ENCODE measurements at regions not wholly inside any gene's neighbourhood (a gene's known extent, or its start where the extent isn't known, plus 50 kb on each side); places are given as distances from the start of the nearest gene placed in this dataset.

DNA sequence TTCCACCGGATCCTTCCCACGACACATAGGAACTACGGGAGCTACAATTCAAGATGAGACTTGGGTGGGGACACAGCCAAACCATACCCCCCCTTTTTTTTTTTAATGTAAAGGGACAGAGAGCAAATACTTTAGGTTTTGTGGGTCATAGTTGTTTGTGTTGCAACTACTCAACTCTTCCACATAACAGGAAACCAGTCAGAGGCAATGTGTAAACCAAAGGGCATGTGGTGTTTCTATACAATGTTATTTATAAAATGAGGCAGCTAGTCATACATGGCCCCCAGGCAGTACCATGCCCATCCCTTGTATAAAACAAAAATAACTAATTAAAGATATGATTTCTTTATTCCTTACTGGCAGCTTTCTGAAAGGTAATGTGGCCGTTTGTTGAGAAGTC, 845.4 kb upstream of the ADAMTS5 start (continued):
- no peak for TF ChIP-seq ZNF23 (CRISPR knock-in tag; IDR thresholded peaks at IDR 0.05)
- no peak for TF ChIP-seq ZNF561 (CRISPR knock-in tag; conservative IDR thresholded peaks at IDR 0.05)
- TF ChIP-seq HMGXB4 (CRISPR knock-in tag; IDR thresholded peaks at IDR 0.05) = no peak
- TF ChIP-seq NR4A1 (CRISPR knock-in tag; IDR thresholded peaks at IDR 0.05) = no peak
- TF ChIP-seq NR4A1 (tag; IDR thresholded peaks at IDR 0.05) = no peak
- TF ChIP-seq MCM3 (IDR thresholded peaks at IDR 0.05) = no peak
- TF ChIP-seq, protein P1, sequence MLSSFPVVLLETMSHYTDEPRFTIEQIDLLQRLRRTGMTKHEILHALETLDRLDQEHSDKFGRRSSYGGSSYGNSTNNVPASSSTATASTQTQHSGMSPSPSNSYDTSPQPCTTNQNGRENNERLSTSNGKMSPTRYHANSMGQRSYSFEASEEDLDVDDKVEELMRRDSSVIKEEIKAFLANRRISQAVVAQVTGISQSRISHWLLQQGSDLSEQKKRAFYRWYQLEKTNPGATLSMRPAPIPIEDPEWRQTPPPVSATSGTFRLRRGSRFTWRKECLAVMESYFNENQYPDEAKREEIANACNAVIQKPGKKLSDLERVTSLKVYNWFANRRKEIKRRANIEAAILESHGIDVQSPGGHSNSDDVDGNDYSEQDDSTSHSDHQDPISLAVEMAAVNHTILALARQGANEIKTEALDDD (IDR thresholded peaks at IDR 0.05) = no peak

GRCh38 chr21:27808923-27809322, 842.0 kb upstream of the ADAMTS5 start:
- H3K4me2 ChIP-seq (ENCODE audit: insufficient read depth, low read length) = no peak overlapping the region
- no peak overlapping the region for H3K9ac ChIP-seq (ENCODE audit: insufficient read depth in 1 of 2, low read depth in 2 of 2, low read length in 2 of 2)
- POLR2A ChIA-PET = no interaction called here
- no peak overlapping the region for H2AFZ ChIP-seq (ENCODE audit: low read depth, low read length)
- H3K27me3 ChIP-seq (ENCODE audit: control insufficient read depth in 2 of 2, insufficient read depth in 2 of 2, low read length in 2 of 2) = no peaks in the 10 kb centered on the region
- intact Hi-C loops (cut with micrococcal nuclease) = no loop called here
- H4K20me1 ChIP-seq (replicated peaks; ENCODE audit: control insufficient read depth, insufficient read depth, low read length) = no peaks in the 10 kb centered on the region
- TF ChIP-seq NR2C1 (IDR thresholded peaks at IDR 0.05) (no peak), NR2C1 (tag; IDR thresholded peaks at IDR 0.05) (no peak), MTA1 (IDR thresholded peaks at IDR 0.05; ENCODE audit: borderline replicate concordance) (no peak), TCF15 (CRISPR knock-in tag; IDR thresholded peaks at IDR 0.05) (no peak), ILK (tag; IDR thresholded peaks at IDR 0.05; ENCODE audit: borderline replicate concordance, low read depth) (no peak), FIP1L1 (IDR thresholded peaks at IDR 0.05; ENCODE audit: low read depth, low read length, poor library complexity, severe bottlenecking) (no peak)
- TF ChIP-seq, protein P2, sequence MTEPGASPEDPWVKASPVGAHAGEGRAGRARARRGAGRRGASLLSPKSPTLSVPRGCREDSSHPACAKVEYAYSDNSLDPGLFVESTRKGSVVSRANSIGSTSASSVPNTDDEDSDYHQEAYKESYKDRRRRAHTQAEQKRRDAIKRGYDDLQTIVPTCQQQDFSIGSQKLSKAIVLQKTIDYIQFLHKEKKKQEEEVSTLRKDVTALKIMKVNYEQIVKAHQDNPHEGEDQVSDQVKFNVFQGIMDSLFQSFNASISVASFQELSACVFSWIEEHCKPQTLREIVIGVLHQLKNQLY (CRISPR knock-in tag; conservative IDR thresholded peaks at IDR 0.05) = no peak
- TF ChIP-seq, protein P3, sequence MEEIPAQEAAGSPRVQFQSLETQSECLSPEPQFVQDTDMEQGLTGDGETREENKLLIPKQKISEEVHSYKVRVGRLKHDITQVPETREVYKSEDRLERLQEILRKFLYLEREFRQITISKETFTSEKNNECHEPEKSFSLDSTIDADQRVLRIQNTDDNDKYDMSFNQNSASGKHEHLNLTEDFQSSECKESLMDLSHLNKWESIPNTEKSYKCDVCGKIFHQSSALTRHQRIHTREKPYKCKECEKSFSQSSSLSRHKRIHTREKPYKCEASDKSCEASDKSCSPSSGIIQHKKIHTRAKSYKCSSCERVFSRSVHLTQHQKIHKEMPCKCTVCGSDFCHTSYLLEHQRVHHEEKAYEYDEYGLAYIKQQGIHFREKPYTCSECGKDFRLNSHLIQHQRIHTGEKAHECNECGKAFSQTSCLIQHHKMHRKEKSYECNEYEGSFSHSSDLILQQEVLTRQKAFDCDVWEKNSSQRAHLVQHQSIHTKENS (CRISPR knock-in tag; IDR thresholded peaks at IDR 0.05) = no peak
- TF ChIP-seq, protein P4, sequence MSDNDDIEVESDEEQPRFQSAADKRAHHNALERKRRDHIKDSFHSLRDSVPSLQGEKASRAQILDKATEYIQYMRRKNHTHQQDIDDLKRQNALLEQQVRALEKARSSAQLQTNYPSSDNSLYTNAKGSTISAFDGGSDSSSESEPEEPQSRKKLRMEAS (CRISPR knock-in tag; IDR thresholded peaks at IDR 0.05) = no peak
- H3K4me1 ChIP-seq (replicated peaks in 1 of 2; ENCODE audit: control insufficient read depth in 2 of 2, insufficient read depth in 2 of 2, low read length in 2 of 2) = no peaks in the 10 kb centered on the region
- H3K9me3 ChIP-seq (replicated peaks; ENCODE audit: control insufficient read depth, insufficient read depth, low read depth, low read length) = peaks cover 4% of the 10 kb centered on the region; the same call in 1 of the 2 replicates
- H3K27ac ChIP-seq (ENCODE audit: extremely low read depth, low read depth, low read length) = no peak overlapping the region
- no peak for ATAC-seq
- BruUV-seq (replicated peaks) = no TSS peak
- CTCF ChIA-PET (ENCODE audit: low intra/inter-chr PET ratio) = no interaction called here
- no peak for DNase-seq (ENCODE audit: extremely low read depth in 1 of 4, low spot score in 3 of 4)
- no peaks in the 10 kb centered on the region for H3K79me2 ChIP-seq (ENCODE audit: control insufficient read depth, insufficient read depth, low read length)
- FAIRE-seq = no peak
- in situ Hi-C loops (cut with MboI) = no loop called here
- no peaks in the 10 kb centered on the region for H3K9me1 ChIP-seq (ENCODE audit: control insufficient read depth, insufficient read depth, low read length)
- no peaks in the 10 kb centered on the region for H3K36me3 ChIP-seq (ENCODE audit: control insufficient read depth, insufficient read depth, low read length)
- no peak overlapping the region for H3K4me3 ChIP-seq
